NCI-H187 (cell line): ENCODE measurements at regions not wholly inside any gene's neighbourhood (a gene's known extent, or its start where the extent isn't known, plus 50 kb on each side); places are given as distances from the start of the nearest gene placed in this dataset.

Experiments used
- DNase-seq, 2 experiments: peaks; one replicate each; lab custom pipeline; 2025; lab: John Stamatoyannopoulos, UW

DNA sequence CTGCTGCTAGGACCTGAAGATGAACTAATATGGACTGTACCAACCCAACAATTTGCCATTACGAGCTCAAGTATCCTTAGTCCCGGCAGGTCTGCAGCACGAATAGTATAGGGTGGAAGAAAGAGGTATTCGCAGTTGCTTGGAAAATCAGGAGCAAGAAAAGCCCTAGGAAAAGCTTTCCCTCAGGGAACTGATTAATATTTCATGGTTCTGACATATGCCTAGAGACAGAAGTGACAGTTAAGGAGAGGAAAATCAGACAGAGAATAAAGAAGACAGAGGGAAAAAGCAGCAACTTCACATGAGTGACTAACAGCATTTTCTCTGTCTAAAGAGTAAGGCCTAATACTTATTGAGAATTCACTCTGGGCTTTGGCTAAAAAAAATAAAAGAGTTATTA, 602.9 kb upstream of the ATP2B1 start:
- DNase-seq = no peak

DNA sequence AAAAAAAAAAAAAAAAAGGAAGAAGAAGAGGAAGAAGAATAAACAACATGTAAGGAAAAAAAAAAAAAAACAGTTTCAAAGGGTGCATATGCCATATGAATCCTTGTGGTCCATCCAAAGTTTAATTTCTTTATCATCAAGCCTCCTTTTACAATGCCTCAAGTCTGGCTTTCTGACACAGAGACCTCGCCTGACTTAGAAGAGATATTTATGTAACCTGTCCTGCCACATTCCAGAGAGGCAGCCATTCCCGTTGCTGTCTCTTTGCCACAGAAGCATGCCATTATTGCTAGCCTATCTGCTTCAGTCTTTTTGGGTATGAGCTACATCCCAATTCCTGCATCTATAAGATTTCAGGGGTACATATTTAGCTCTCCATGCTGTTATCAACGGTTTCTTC, 596.7 kb upstream of the ATP2B1 start:
- DNase-seq = no peak

DNA sequence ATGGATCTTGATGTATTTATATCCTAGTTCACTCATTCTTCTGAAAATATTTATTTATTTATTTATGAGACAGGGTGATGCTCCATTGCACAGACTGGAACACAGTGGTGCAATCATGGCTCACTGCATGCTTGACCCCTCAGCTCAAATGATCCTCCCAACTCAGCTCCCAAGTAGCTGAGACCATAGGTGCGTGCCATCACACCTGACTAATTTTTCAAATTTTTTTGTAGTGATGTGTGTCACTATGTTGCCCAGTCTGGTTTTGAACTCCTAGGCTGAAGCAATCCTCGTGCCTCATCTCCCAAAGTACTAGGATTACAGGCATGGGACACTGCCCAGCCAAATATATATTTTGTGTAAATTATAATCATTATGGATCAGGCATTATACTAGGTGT, 595.6 kb upstream of the ATP2B1 start:
- no peak for DNase-seq

DNA sequence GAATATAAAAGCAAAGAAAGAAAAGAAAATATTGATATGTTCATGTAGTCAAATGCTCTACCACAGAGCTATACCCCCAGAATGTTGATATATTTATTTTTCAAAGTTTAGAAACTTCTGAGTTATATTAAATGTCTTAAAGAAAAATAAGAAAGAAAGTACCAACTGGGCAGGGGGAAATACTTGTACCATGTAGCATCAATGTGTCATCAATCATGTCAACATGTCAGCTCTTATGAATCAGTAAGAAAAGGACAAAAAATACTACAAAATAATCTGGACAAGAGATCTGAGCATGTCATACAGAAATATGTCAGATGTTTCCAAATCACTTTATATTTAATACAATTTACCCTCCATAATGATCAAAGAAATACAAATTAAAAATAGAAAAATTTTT, 595.1 kb upstream of the ATP2B1 start:
- no peak for DNase-seq

DNA sequence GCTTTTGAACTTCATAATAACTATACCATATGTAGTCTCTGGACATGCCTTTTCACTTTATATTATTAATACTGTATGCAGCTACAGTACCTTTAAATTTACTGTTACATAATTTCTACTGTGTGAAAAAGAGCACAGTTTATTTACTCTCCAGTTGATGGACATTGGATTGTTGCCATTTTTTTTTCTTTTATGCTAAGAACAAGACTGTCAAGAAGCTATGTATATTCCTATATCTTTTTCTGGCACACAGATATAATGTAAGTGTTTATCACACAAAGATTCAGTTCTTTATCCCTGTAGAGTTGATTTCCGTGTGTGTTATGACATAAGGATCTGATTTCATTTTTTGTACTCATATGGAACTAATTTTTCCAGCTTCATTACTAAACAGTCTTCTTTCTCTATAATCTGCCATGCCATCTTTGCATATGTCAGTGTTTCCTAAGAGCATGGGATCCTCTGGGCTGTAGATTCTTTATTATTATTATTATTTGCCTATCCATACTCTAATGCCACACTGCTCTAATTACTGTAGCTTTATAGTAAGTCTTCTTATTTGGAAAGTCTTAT, 593.0 kb upstream of the ATP2B1 start:
- no peak for DNase-seq

DNA sequence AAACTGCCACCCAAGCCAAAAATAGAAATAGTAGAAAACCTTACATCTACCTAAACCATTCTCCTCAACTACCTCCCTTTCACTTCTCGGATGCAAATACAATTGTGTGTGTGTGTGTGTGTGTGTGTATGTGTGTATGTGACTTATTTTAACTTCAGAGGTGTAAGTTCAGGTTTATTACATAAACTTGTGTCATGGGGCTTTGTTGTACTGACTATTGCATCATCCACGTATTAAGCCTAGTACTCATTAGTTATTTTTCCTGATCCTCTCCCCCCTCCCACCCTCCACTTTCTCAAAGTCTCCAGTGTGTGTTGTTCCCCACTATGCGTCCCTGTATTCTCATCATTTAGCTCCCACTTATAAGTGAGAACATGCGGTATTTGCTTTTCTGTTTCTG, 592.5 kb upstream of the ATP2B1 start:
- DNase-seq = no peak

DNA sequence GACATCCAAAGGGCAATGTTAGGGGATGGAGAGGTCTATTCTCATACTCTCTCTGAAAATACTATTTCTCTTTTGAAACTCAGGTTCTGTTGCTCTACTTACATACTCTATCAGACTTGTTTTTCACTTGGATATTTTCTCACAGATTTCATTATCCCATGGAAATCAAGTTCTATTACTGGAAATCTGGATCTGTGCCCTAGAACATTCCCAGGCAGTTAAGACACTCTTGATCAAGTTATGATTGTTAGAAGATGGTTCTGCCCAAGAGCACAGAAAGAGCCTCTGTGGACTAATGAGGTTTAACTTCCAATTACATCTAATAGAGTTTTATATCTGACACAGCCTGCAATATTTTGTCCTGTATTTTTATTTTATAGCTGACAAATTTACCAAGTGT, 591.0 kb upstream of the ATP2B1 start:
- no peak for DNase-seq

DNA sequence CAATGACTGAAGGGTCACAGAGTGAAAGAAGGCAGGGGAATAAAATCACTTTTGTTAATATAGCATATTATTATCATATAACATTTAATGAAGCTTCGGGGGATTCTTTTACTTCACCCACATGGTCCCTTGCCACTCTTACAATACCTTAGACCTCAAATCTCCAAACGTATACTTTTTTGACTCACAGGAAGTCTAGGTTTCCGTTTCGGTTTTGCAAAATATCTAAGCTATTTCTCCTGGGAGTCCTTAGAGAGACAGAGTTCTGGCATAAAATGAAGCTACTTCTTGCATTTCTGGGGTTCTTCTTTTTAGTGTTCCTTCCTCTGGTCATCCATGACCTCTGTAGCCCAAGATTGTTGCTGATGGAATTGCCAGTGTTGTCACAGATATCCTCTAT, 590.5 kb upstream of the ATP2B1 start:
- DNase-seq = no peak

DNA sequence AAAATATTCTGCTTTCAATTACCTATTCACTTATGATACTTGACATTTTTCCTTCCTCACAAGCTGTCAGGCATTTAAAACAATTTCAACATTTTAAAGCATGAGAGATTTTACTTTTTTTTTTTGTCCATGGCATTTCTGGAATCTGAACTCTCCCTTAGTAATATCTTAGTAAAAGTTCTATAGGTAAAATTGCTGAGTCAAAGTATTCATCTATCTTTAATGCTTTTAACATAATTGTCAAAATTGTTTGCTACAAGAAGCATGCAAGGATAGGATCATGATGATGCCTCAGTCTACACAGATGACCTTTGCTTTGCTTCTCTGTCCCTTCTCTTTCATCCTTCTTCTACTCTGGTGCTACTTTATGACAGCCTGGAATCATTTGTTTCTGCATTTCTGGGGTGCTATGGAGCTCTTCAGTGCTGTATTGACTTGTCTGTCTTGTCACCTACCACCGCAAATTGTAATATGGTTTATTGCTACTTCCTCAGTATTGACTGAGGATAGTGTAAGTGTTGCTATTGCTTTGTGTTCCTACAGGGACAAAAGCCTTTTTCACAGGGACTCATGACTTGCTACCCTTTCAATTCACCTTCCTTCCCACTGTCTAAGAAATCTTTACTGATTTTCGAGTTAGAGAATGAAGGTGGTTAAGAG, 589.8 kb upstream of the ATP2B1 start:
- DNase-seq = no peak

DNA sequence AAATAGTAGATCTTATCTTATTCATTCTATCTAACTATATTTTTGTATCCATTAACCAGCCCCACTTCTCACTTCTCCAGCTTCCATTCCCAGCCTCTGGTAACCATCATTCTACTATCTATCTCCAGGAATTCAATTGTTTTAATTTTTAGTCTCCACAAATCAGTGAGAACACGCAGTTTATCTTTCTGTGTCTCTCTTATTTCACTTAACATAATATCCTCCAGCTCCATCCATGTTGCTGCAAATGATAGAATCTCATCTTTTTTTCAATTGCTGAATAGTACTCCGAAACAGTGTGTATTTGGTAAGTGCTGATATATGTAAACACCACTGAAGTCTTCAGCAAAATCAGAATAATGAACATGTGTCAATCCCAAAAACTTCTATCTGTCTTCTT, 587.2 kb upstream of the ATP2B1 start:
- DNase-seq = no peak

DNA sequence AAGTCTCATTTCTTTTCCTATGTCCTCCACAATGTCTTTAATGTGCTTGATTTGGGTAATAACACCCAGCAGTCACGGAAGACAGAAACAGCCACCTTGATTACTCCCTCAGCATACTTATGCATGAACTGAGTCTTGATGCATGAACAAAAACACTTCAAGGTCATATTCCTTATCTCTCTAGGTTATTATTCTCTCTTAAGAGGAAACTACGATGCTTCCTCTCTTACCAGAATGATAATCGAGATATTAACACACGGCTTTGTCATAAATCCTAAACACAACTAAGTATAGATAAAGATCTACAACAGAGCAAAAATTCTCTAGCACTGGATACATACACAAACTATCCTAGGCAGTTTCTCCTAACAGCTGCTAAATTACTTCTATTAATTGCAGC, 583.5 kb upstream of the ATP2B1 start:
- no peak for DNase-seq

DNA sequence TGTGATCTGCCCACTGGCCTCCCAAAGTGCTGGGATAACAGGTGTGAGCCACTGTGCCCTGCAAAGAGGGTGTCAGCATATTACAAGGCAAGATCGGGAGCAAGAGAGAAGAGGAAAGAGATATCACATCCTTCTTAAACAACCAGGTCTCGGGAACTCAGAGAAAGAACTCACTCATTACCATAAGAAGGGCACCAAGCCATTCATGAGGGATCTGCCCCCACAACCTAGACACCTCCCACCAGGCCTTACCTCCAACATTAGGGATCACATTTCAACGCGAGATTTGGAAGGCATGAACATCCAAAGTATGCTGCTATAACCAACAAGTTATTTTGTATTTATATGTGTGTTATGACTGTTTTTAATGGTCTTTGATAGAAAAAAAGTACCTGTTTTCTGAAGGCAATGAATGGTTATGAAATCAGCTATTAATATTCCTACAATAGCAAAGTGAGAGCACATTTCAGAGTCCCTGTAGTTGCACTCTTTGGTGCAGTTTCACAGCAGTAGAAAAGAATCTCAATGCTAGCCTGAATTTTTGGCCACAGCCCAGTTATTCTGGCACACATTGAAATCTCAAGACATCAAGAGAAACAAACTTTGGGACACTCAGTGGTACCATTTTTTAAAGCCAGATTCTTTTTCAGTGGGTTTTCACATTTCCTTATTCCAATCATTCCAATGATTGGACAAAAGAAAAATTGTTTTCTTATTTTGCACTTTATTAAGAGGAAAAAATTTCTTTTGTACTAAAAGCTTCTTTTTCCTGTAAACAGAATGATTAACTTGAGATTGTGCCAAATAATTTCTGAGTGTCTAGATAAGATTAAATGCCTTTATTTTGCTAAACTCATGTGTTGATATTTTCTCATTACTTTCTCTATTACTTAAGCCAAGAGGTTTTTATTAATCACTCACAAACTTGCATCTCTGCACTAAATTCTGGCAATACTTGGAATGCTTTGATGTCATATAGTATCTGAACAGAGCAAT, 582.6 kb upstream of the ATP2B1 start:
- no peak for DNase-seq

DNA sequence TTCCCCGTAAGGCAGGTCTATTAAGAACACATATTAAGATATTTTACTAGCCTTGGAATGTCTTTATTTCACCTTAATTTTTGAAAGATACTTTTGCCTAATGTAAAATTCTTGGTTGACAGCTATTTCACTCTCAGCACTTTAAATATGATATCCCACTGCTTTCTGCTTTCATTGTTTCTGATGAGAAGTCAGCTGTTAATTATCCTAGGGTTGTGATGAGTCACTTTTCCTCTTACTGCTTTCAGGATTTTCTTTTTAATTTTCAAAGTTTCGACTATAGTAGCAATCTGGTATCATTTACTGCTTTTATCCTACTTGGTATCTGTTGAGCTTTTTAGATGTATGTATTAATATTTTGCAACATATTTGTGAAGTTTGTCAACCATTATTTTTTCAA, 578.9 kb upstream of the ATP2B1 start:
- DNase-seq = no peak

DNA sequence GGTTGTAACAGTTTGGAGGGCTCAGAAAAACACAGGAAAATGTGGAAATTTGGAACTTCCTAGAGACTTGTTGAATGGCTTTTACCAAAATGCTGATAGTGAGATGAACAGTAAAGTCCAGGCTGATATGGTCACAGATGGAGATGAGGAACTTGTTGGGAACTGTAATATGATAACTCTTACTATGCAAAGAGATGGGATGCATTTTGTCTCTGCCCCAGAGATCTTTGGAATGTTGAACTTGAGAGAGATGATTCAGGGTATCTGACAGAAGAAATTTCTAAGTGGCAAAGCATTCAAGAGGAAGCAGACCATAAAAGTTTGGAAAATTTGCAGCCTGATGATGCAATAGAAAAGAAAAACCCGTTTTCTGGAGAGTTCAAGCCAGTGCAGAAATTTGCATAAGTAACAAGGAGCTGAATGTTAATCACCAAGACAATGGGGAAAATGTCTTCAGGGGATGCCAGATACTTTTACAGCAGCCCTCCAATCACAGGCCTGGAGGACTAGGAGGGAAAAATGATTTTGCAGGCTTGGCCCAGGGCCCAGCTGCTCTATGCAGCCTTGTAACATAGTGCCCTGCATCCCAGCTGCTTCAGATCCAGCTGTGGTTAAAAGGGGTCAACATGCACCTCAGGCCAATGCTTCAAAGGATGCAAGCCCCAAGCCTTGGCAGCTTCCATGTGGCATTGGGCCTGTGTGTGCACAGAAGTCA, 572.7 kb upstream of the ATP2B1 start:
- DNase-seq = no peak

DNA sequence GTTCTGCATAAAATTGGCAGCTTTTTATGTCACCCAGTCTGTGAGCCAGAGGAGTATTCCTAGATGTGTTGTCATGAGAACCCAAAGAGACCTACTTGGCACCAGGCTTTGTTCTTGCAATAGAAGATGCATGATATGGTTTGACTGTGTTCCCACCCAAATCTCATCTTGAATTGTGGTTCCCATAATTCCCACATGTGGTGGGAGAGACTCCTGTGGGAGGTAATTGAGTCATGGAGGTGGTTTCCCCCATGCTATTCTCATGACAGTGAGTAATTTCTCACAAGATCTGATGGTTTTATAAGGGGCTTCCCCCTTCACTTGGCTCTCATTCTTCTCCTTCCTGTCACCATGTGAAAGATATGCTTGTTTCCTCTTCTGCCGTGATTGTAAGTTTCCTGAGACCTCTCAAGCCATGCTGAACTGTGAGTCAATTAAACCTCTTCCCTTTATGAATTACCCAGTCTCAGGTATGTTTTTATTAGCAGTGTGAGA, 572.0 kb upstream of the ATP2B1 start:
- no peak for DNase-seq

DNA sequence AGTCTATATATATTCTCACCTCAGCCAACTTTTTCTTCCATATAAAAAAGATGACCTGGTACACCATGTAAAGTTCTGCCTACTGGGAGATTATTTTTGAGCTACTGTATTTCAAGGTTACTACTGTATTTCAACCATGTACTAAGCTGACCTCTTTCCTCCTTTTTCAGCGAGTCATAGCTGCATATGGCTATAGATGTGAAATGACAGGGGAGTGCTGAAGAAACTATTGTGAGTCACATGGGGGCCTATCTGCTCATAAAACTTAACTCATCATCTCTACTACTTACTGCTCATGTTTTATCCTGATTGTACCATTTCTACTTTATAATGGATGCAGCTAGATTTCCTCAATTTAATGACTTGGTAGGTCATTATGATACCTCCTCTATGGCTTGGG, 571.4 kb upstream of the ATP2B1 start:
- DNase-seq = no peak

DNA sequence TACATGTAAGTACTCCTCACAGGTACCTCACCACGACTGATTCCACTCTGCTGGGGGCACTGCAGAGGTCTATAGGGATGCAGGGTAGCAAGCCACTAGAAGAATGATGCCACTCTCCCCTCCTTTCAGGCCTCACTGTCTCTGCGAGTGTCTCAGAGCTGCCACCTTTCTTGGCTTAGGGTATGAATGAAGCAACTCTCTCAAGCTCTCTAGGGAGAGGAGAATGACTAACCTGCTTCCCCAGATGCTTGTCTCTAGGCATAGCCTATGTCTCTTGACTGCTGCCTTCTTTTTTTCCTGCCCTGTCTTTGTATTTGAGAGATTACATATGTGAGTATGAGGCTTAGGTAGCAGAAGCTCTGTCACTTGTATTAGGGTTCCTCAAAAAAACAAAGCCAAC, 566.5 kb upstream of the ATP2B1 start:
- no peak for DNase-seq

DNA sequence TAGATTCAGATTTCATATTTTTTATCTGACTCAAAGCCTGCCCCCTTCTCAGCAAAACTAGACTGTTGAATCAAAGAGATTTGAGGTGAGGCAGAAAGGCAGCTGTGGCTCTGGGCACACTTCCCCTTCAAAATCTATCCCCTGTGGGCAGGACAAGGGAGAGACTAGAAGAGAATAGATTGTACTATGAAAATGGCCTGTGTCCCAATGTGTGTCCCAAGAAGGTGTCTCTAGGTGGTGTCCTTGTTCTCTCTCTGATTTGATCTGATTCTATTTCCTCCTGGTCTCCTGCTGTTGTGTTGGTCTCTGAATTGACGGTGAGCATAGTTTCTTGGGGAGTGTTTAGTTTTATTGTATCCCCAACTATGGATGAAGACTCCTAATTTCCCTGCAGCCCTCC, 565.8 kb upstream of the ATP2B1 start:
- no peak for DNase-seq

DNA sequence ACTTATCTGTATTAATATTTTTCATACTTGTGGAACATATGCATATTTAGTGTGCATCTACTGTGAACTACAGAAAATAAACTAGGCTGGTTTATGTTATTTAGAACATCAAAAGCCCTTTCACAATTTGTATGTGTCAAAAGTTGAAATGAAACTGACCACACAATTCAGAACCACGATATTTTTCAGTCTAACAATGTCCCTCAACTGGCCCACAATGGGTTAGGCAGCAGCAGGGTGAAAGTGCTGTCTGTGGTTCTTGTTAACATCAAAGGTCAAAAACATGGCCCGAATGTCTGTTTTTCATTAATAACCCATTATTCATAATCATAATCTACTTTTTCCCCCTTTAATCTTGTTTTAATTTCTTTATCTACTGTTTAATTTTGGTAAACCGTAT, 559.9 kb upstream of the ATP2B1 start:
- no peak for DNase-seq

DNA sequence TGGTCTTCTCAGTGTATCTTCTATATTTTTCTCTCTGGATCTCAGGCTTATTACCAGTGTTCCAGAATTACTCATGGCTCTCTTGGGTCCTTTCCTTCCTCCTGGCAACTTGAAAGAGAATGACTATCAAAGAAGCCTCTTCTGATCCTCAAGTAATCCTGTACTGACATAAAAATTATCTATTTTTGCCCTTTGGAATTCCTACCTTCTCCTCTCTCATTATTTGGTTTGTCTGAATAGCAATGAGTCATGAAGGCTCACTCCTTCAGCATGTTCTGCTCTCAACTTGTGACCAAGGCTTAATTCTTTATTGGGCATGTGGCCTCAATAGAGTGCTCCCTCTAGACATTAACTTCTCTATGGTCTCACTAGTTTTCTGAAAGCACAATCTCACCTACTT, 553.6 kb upstream of the ATP2B1 start:
- DNase-seq = no peak

DNA sequence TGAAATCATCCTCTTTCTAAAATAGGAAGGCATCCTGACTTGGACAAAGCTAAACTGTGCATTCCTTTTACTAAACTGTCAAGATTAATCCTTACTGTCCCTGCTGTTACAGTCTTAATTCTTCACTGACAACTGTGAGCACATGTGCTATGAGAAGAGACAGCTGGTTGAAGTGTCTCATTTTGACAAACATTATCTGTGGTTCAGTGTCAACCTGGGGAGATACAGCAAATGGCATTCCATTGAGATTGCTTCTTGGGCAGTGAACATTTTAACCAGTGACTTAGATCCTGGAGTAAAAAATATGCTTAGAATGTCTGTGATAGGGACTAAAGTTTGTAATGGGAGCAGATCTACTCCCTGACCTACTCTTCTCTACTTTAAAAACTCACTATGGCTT, 552.6 kb upstream of the ATP2B1 start:
- no peak for DNase-seq

DNA sequence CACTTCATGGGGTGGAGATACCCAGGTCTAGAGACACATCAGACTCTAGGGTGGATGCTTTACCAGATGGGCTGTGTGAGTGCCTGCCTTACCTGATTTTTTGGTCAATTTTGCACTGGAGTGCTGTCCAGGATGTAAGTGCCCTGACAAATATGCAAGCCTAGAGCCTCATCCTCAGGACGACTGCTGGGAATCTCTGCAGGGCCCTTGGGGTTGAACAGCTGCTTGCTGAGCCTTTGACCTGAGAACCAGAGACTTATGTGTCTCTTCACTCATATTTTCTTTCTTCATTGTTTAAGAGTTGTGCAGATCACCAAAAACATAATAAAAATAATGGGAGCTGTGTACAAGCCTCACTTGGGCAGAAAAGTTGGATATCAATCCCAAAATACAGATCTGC, 551.5 kb upstream of the ATP2B1 start:
- DNase-seq = no peak
